ENCODE measurements at regions not wholly inside any gene's neighbourhood (a gene's known extent, or its start where the extent isn't known, plus 50 kb on each side); places are given as distances from the start of the nearest gene placed in this dataset.

DNA sequence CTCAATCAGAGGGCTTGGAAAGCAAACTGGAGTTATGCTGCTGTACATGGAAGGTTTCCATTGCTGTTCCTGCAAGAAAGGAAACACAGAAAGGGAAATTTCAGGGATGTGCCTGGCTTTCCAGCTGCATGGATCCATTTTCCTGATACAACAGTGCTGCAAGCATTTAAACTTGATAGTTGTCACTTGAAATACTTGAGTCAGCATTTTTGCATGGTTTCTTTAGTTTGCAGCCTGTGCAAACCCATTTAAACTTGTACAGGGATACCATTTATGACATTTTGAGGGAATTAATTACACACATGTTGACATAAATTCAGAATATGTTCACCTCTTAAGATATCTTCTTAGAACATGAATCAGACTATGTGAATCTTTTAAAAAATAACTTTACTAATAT is 131.1 kb upstream of the RASGEF1B start:
- H3K36me3 Mint-ChIP-seq (ENCODE audit: low read depth): no peaks in the 10 kb centered on the region
- H3K27me3 Mint-ChIP-seq (ENCODE audit: low read depth): peaks cover 9% of the 10 kb centered on the region
- no peak for DNase-seq (ENCODE audit: low spot score)
- H3K4me3 Mint-ChIP-seq (ENCODE audit: unreplicated experiment): no peak overlapping the region
- H3K9me3 Mint-ChIP-seq (ENCODE audit: low read depth): no peaks in the 10 kb centered on the region
- TF ChIP-seq, protein P1, sequence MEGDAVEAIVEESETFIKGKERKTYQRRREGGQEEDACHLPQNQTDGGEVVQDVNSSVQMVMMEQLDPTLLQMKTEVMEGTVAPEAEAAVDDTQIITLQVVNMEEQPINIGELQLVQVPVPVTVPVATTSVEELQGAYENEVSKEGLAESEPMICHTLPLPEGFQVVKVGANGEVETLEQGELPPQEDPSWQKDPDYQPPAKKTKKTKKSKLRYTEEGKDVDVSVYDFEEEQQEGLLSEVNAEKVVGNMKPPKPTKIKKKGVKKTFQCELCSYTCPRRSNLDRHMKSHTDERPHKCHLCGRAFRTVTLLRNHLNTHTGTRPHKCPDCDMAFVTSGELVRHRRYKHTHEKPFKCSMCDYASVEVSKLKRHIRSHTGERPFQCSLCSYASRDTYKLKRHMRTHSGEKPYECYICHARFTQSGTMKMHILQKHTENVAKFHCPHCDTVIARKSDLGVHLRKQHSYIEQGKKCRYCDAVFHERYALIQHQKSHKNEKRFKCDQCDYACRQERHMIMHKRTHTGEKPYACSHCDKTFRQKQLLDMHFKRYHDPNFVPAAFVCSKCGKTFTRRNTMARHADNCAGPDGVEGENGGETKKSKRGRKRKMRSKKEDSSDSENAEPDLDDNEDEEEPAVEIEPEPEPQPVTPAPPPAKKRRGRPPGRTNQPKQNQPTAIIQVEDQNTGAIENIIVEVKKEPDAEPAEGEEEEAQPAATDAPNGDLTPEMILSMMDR (IDR thresholded peaks at IDR 0.05): no peak
- no peak overlapping the region for H3K27ac Mint-ChIP-seq (ENCODE audit: unreplicated experiment)
- peaks cover 37% of the 10 kb centered on the region for H3K4me1 Mint-ChIP-seq (ENCODE audit: low read depth)

DNA sequence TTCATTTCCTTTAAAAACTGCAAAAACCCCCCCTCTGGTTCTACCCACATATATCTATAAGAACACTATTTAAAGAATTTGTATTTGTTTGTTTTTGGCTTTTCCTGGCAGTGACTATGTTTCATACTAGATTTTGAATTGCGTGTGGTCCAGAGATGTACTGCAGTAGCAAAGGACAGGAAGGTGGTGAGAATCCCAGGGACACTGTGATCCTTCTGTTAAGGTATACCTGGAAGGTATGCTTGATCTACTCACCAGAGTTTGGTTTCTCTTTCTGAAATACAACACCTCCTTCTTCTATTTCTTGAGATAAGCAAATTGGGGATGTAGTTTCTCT is 129.6 kb upstream of the RASGEF1B start:
- H3K27me3 Mint-ChIP-seq (ENCODE audit: low read depth): peaks cover 9% of the 10 kb centered on the region
- DNase-seq (ENCODE audit: low spot score): no peak
- H3K4me1 Mint-ChIP-seq (ENCODE audit: low read depth): peaks cover 23% of the 10 kb centered on the region
- TF ChIP-seq, protein P1 (IDR thresholded peaks at IDR 0.05): peak; percentile 18
- no peaks in the 10 kb centered on the region for H3K36me3 Mint-ChIP-seq (ENCODE audit: low read depth)
- H3K27ac Mint-ChIP-seq (ENCODE audit: unreplicated experiment): peak overlapping the region; percentile 68
- no peaks in the 10 kb centered on the region for H3K9me3 Mint-ChIP-seq (ENCODE audit: low read depth)
- H3K4me3 Mint-ChIP-seq (ENCODE audit: unreplicated experiment): peak overlapping the region; percentile 2

DNA sequence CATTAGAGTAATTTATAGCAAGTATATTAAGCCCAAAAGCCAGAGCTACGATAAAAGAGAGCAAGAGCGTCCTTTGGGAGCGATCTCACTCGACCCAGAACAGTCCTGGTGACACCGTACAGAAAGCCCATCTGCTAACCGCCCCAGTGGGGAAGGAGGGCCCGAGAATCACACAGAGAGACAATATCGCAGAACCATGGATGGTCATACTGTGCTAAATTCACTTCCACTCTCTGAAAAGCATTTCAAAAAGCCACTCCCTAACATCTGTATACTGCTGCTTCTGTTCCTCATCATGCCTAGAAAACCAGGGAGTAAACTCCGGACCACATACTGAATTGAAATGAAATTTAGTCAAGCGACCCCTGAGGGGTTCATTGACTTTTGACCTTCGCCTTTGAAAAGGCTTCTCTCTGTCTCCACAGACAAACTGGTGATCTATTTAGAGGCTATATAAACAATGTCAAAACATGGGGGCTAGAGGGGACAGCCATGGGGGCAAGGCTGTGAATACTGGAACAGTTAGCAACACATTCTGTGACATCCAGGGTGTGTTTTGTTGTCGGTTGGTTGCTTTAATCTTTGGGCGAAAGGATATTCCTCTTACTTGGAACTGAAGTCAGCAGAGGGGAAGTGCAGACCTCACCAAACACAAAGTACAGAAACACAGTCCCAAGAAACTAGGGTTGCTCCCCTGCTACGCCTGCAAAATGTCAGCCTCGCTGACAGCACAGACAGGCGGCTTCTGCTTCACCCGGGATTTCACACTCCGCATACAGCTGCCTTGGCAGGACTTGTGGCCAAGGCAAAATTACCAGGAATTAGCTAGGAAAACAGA is 129.0 kb upstream of the RASGEF1B start:
- H3K4me3 Mint-ChIP-seq (ENCODE audit: unreplicated experiment): peak overlapping the region; percentile 20
- DNase-seq (ENCODE audit: low spot score): no peak
- peaks cover 18% of the 10 kb centered on the region for H3K4me1 Mint-ChIP-seq (ENCODE audit: low read depth)
- no peaks in the 10 kb centered on the region for H3K36me3 Mint-ChIP-seq (ENCODE audit: low read depth)
- no peaks in the 10 kb centered on the region for H3K9me3 Mint-ChIP-seq (ENCODE audit: low read depth)
- TF ChIP-seq, protein P1 (IDR thresholded peaks at IDR 0.05): no peak
- peaks cover 9% of the 10 kb centered on the region for H3K27me3 Mint-ChIP-seq (ENCODE audit: low read depth)
- H3K27ac Mint-ChIP-seq (ENCODE audit: unreplicated experiment): peak overlapping the region; percentile 68

DNA sequence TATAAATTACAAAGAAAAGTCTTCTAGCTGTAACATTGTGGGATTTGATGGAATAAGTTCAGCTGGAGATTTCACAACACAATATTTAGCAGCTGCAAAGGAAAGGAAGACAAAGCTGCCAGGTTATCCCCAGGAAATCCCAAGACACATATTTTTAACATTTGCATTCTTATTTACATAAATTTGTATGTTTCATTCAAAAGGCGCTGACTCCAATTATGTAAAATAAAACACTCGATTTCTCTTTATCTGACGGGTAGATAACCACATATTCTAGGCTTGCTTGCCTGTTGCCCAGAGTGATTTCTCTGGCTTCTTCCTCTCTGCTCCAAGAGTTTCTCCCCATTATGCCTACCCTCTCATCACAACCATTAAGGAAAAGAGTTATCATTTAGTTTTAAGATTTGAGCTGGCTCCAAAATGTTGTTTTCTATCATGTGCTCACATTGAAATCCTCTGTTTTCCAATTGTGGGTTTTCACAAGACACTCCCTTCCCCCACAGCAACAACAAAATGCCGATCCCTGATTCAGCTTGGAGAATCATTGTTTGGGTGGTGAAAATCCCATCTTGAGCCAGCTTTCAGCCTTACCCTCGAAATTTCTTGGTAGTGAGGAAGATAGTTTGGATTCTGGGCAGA is 128.2 kb upstream of the RASGEF1B start:
- H3K27ac Mint-ChIP-seq (ENCODE audit: unreplicated experiment): no peak overlapping the region
- peaks cover 9% of the 10 kb centered on the region for H3K27me3 Mint-ChIP-seq (ENCODE audit: low read depth)
- peaks cover 23% of the 10 kb centered on the region for H3K4me1 Mint-ChIP-seq (ENCODE audit: low read depth)
- no peaks in the 10 kb centered on the region for H3K9me3 Mint-ChIP-seq (ENCODE audit: low read depth)
- no peak overlapping the region for H3K4me3 Mint-ChIP-seq (ENCODE audit: unreplicated experiment)
- DNase-seq (ENCODE audit: low spot score): no peak
- TF ChIP-seq, protein P1 (IDR thresholded peaks at IDR 0.05): no peak
- no peaks in the 10 kb centered on the region for H3K36me3 Mint-ChIP-seq (ENCODE audit: low read depth)

DNA sequence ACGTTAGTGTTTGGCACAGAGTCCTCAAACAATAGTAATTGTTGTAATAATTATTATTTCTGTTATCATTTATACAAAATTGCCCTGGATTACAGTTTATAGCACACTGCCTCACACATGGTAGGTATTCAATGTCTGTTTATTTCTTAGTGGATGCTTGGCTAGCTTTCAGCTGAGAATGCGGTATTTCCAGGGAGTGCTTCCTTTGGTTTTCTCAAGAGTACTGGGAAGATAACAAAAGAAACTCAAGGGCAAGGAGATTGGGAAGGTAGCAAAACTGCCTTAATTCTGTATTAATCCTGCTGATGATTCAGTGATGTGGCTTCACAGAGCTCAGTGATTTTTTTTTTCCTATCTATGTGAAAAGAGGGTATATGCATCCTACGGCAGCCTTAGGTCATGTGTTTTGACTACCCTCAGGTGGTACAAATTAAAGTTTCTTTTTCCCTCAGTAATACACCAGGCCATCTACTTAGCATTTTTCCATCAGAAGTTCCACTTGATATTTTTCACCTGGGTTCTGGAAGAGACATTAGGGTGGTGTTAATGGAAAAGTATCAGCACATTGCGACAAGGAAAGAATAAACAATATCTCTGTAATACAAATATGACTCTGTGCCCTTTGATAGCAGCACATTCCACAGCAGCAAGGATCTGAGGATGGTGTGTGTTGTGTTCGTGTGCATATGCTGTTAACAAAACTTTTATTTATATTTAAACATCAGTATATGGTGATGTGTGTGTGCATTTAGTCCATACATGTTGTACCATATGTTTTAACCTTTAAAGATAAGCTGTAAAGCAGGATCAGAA is 124.3 kb upstream of the RASGEF1B start:
- Mint-ChIP-seq H3K27me3 (ENCODE audit: low read depth) (peaks cover 25% of the 10 kb centered on the region), H3K36me3 (ENCODE audit: low read depth) (no peaks in the 10 kb centered on the region), H3K27ac (ENCODE audit: unreplicated experiment) (no peak overlapping the region), H3K9me3 (ENCODE audit: low read depth) (no peaks in the 10 kb centered on the region), H3K4me1 (ENCODE audit: low read depth) (peaks cover 15% of the 10 kb centered on the region), H3K4me3 (ENCODE audit: unreplicated experiment) (no peak overlapping the region)
- TF ChIP-seq, protein P1 (IDR thresholded peaks at IDR 0.05): no peak
- DNase-seq (ENCODE audit: low spot score): no peak

Data from chondrocyte (in vitro differentiated cells).